Gastroesophageal sphincter (tissue), 3 donors: ENCODE measurements at regions not wholly inside any gene's neighbourhood (a gene's known extent, or its start where the extent isn't known, plus 50 kb on each side); places are given as distances from the start of the nearest gene placed in this dataset.

Source experiments
- CTCF ChIP-seq, 4 experiments: fragments of 200-600 bp in 2 of 4; fragments of 450-650 bp in 2 of 4; sonication (generic) in 1 of 4; IDR thresholded peaks; one replicate each; pipeline ENCODE4 v1.5.1; 2017 to 2019; ENCODE audit warnings: antibody characterized with exemption in 4 of 4, mild to moderate bottlenecking in 2 of 4, moderate library complexity in 2 of 4
- EP300 ChIP-seq: sonication (generic); formaldehyde crosslinking; IDR thresholded peaks from one replicate; pipeline ENCODE4 v1.6.1; 2017; ENCODE audit warnings: antibody characterized with exemption, mild to moderate bottlenecking
- POLR2A ChIP-seq, 2 donors: fragments of 450-650 bp; IDR thresholded peaks; one replicate each; pipeline ENCODE4 v1.6.1; 2017; ENCODE audit warnings: antibody characterized with exemption in 2 of 2, mild to moderate bottlenecking in 2 of 2, moderate library complexity in 1 of 2

GRCh38 chr9:22241024-22241423 is 205.6 kb upstream of the DMRTA1 start:
- no peak for TF ChIP-seq POLR2A (IDR thresholded peaks at IDR 0.05)
- no peak for TF ChIP-seq CTCF (IDR thresholded peaks at IDR 0.05)
- TF ChIP-seq EP300, result no peak
